Esophagus muscularis mucosa (tissue), 4 donors: ENCODE measurements at regions not wholly inside any gene's neighbourhood (a gene's known extent, or its start where the extent isn't known, plus 50 kb on each side); places are given as distances from the start of the nearest gene placed in this dataset.

Source experiments
- CTCF ChIP-seq, 3 experiments: fragments of 200-600 bp in 2 of 3; fragments of 450-650 bp in 1 of 3; sonication (generic) in 2 of 3; IDR thresholded peaks; one replicate each; pipeline ENCODE4 v1.5.1; 2017 to 2019; ENCODE audit warnings: antibody characterized with exemption in 3 of 3, mild to moderate bottlenecking in 2 of 3, moderate library complexity in 1 of 3
- EP300 ChIP-seq: sonication (generic); formaldehyde crosslinking; IDR thresholded peaks from one replicate; pipeline ENCODE4 v1.6.1; 2017; ENCODE audit warnings: antibody characterized with exemption
- POLR2A ChIP-seq: fragments of 450-650 bp; IDR thresholded peaks from one replicate; pipeline ENCODE4 v1.6.1; 2017; ENCODE audit warnings: antibody characterized with exemption, moderate library complexity, mild to moderate bottlenecking, low read depth

- TF ChIP-seq CTCF (IDR thresholded peaks at IDR 0.05) (no peak), EP300 (no peak), POLR2A (no peak)
Observed at GRCh38 chr10:10782603-10783002, 235.1 kb upstream of the CELF2 start.
